GM13976 (cell line): ENCODE measurements at regions not wholly inside any gene's neighbourhood (a gene's known extent, or its start where the extent isn't known, plus 50 kb on each side); places are given as distances from the start of the nearest gene placed in this dataset.

ENCODE experiments used
- DNase-seq: peaks from one replicate; pipeline ENCODE4 v3.0.0; 2012; ENCODE audit warnings: low spot score
- CTCF ChIP-seq: IDR thresholded peaks from 2 replicates; pipeline ENCODE4 v1.5.1; 2012; ENCODE audit warnings: borderline replicate concordance, mild to moderate bottlenecking; ENCODE audit not compliant: insufficient read depth; ENCODE audit errors: extremely low read depth, missing control alignments, control extremely low read depth
- in situ Hi-C: fragments of 300-500 bp; cut with MboI; formaldehyde crosslinking; loops from one replicate; pipeline ENCODE4 v1.12.0; 2022; ENCODE audit warnings: low sequenced_read_pairs, mixed read lengths, inconsistent platforms; ENCODE audit not compliant: unreplicated experiment

GRCh38 chr11:81946831-81947230 lies 786.8 kb downstream of the FAM181B start:
- no peak for TF ChIP-seq CTCF
- DNase-seq, result no peak
- in situ Hi-C loops, result no loop called here

- no peak for DNase-seq
- in situ Hi-C loops, result no loop called here
- TF ChIP-seq CTCF, result no peak
Observed at GRCh38 chr11:81942646-81943045, 791.0 kb downstream of the FAM181B start.

DNA sequence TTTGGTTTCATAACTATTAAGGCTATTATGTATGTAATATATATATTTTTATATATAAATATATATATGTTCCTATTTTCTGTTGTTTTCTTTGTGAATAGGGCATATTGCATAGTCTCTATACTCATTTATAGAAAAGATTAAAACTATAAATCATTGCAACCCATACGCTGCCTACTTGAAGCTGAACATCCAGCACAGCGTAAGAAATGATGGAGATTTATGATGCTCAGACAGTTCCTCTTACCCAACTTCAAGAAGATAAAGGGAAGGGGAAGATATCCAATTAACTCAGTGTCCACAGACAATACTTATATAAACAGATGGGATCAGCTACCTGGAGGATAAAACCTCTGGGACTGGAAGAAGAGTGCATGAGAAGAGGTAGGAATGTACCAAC lies 791.7 kb downstream of the FAM181B start:
- in situ Hi-C loops, result no loop called here
- DNase-seq, result no peak
- TF ChIP-seq CTCF, result no peak

DNA sequence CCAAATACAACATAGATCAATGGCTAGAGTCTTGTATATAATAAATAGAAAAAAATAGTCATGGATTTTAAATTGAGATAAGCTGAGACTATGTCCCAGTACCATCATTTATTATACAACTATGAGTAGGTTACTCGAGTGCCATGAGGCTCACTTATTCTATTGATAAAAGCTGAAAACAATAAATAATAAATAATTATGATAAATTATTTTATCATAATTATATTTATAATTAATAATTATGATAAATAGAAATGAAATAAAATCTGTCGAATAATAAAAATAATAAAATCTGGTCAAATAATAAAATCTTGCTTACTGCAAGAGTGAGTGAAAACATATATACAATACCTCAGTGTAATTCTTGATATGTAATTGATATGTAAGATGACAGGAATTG lies 801.4 kb downstream of the FAM181B start:
- TF ChIP-seq CTCF, result no peak
- DNase-seq, result no peak
- in situ Hi-C loops, result no loop called here

DNA sequence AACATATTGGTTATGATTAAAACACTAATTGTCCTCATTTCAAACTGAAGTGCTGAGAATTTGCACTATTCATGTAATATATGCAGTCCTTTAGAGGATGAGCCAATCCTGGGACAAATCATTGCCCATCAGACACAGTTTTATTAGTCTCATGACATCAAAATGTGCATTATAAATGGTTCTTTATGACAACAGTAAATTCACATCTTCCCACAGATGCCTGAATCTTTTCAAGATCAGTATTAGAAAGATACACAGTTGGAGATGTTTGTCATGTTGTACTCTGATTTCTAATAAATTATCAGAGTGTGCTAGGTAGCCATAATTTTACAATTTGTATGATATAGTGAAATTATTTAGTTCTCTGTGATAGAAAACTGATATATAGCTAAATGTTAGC lies 813.5 kb downstream of the FAM181B start:
- no peak for DNase-seq
- in situ Hi-C loops, result no loop called here
- TF ChIP-seq CTCF, result no peak

DNA sequence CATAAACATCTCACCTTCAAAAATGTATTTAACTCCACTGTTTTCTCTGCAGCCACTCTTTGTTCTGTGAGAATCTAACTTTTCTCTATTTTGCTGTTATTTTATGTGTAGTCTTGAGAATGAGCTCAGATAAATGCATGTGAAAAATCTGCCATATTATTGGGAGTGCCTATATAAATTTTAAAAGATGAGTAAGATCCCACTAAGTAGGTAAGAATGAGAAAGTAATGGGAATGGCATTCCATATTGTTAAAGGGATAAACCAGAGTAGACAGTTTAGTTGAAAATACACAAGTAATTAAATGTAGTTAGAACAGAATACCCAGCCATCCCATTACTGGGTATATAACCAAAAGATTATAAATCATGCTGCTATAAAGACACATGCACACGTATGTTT lies 817.2 kb downstream of the FAM181B start:
- in situ Hi-C loops, result no loop called here
- DNase-seq, result no peak
- TF ChIP-seq CTCF, result no peak

DNA sequence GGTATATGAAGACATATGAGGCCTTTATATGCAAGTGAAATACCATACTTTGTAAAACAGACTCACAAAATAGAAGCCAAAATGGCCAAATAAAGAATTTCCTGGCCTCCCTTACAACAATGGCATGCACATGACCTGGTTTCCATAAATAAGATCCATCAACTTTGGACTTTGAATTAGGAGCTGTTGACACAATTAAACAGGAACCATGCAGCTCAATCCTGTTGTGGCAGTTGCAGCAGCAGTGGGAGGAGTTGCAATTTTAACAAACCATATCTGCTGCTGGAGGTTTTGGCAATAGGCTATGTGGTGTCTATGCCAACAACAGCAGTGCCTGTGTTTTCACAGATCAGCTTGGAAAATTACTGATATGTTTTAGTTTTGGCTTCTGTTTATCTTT lies 818.6 kb downstream of the FAM181B start:
- TF ChIP-seq CTCF, result no peak
- no peak for DNase-seq
- in situ Hi-C loops, result no loop called here
